Lung (tissue), 9 donors: ENCODE measurements at regions not wholly inside any gene's neighbourhood (a gene's known extent, or its start where the extent isn't known, plus 50 kb on each side); places are given as distances from the start of the nearest gene placed in this dataset.
"Not testable (repeated sequence)": the region's sequence is repeated elsewhere in the genome, so short reads cannot be mapped to it uniquely, and the experiment has no call there.

Source experiments
- ATAC-seq: fragments of 200-7000 bp; cut with Tn5 transposase; one replicate; pipeline ENCODE4 v1.9.1; 2020; ENCODE audit warnings: moderate number of reproducible peaks; ENCODE audit not compliant: insufficient read depth, low FRiP score
- DNase-seq, 3 donors: peaks; one replicate each; pipeline ENCODE4 v3.0.0-alpha.2; 2013 to 2017
- H3K27ac ChIP-seq, 2 donors: one replicate each; pipeline ENCODE4 v1.5.1; 2013; ENCODE audit warnings: mild to moderate bottlenecking in 2 of 2, moderate library complexity in 2 of 2, control low read depth in 1 of 2, inconsistent platforms in 1 of 2, low read depth in 1 of 2, low read length in 1 of 2
- H3K27me3 ChIP-seq, 3 donors: one replicate each; pipeline ENCODE4 v1.5.1; 2013; ENCODE audit warnings: low read length in 2 of 3; ENCODE audit not compliant: control insufficient read depth in 3 of 3, insufficient read depth in 3 of 3
- H3K36me3 ChIP-seq, 4 donors: one replicate each; pipeline ENCODE4 v1.5.1; 2013; ENCODE audit warnings: low read length in 4 of 4, mild to moderate bottlenecking in 1 of 4, moderate library complexity in 1 of 4; ENCODE audit not compliant: control insufficient read depth in 4 of 4, insufficient read depth in 4 of 4
- H3K4me1 ChIP-seq, 5 donors: one replicate each; pipeline ENCODE4 v1.5.1; 2013; ENCODE audit warnings: low read length in 5 of 5, mild to moderate bottlenecking in 2 of 5, moderate library complexity in 1 of 5; ENCODE audit not compliant: control insufficient read depth in 5 of 5, insufficient read depth in 5 of 5
- H3K4me3 ChIP-seq: one replicate; pipeline ENCODE4 v1.5.1; 2013; ENCODE audit warnings: mild to moderate bottlenecking, control low read depth, moderate library complexity
- H3K9ac ChIP-seq, 2 donors: one replicate each; pipeline ENCODE4 v1.5.1; 2013; ENCODE audit warnings: low read length in 2 of 2, control low read depth in 1 of 2; ENCODE audit not compliant: insufficient read depth in 1 of 2
- H3K9me3 ChIP-seq, 4 donors: one replicate each; pipeline ENCODE4 v1.5.1; 2013; ENCODE audit warnings: low read length in 3 of 4, mild to moderate bottlenecking in 1 of 4, moderate library complexity in 1 of 4; ENCODE audit not compliant: control insufficient read depth in 4 of 4, insufficient read depth in 3 of 4
- WGBS, 2 donors: extraction: QIAGEN DNeasy Blood & Tissue Kit; methylation state at CpG; one replicate each; pipeline ENCODE4 v1.1.7; 2013; 5-methylcytosine and 5-hydroxymethylcytosine counted together
- donor health status: Bipolar disorder and iron deficiency.
- donor health status: healthy.
- donor health status: DM: yes; HTN: yes; CAD: no.

DNA sequence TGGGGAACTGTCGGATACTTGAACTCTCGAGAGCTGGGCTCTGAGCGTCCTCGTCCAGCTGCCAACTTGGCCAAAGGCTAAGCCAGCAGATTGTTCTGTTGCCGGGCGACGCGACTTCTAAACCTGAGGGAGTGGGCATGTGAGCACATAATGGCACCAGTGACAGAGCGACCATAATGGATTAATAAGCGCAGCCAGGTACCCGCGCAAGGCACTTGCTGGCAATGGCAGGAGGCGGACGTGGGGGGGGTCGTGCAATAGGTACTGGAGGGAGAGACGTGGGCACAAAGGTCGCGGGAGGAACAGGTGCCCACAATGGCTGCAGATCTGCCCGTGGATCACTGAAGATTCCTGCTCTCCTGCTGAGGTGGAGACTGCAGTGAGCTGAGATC lies 1368.7 kb downstream of the CDH12 start:
- H3K27ac ChIP-seq, H3K9me3 ChIP-seq, H3K27me3 ChIP-seq, H3K4me3 ChIP-seq, DNase-seq, H3K36me3 ChIP-seq, H3K9ac ChIP-seq, ATAC-seq, H3K4me1 ChIP-seq: not testable (repeated sequence)
- 96 to 99% methylated on average over 15 of the region's 19 CpGs for WGBS, 2 donors

- H3K27me3 ChIP-seq, H3K9ac ChIP-seq, H3K27ac ChIP-seq, H3K4me3 ChIP-seq, DNase-seq, H3K36me3 ChIP-seq, H3K4me1 ChIP-seq, ATAC-seq, H3K9me3 ChIP-seq: not testable (repeated sequence)
- WGBS, 2 donors: 97% methylated on average over 18 to 19 of the region's 19 CpGs
These were observed 1369.2 kb downstream of the CDH12 start for GRCh38 chr5:21483790-21484497.

GRCh38 chr5:21482983-21483650 lies 1370.0 kb downstream of the CDH12 start:
- H3K9ac ChIP-seq, H3K4me1 ChIP-seq, H3K36me3 ChIP-seq, H3K27ac ChIP-seq, DNase-seq, H3K27me3 ChIP-seq, ATAC-seq, H3K4me3 ChIP-seq, H3K9me3 ChIP-seq: not testable (repeated sequence)
- 96 to 97% methylated on average over 18 to 19 of the region's 22 CpGs for WGBS, 2 donors

DNA sequence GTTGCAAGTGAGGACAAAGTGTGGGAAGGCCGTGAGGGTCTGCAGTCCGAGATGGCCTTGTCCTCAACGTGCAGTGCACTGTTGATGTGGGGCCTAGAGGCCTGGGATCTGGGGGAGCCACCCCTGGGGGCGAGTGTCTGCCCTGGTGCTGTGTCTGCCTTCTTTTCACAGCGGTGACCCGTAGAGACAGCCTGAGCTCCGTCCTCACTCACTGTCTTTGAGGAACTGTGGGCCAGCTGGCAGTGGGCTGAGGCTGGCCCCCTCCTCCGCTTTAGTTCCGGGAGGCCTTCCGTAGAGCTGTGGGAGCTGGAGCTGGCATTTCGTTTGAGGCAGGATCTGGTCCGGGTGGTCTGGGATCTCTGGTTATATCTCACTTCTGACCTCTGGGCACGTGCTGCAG lies 1370.6 kb downstream of the CDH12 start:
- peak; percentile 4 to 46 (median 40) for DNase-seq
- not testable (repeated sequence) for H3K36me3 ChIP-seq, H3K9me3 ChIP-seq, H3K9ac ChIP-seq, H3K4me1 ChIP-seq, H3K4me3 ChIP-seq, H3K27ac ChIP-seq, H3K27me3 ChIP-seq, ATAC-seq
- WGBS, 2 donors: 93% methylated on average over 13 of the region's 13 CpGs

GRCh38 chr5:21481320-21482270 lies 1371.5 kb downstream of the CDH12 start:
- H3K36me3 ChIP-seq, H3K9ac ChIP-seq, H3K27me3 ChIP-seq, H3K9me3 ChIP-seq, ATAC-seq, H3K27ac ChIP-seq, H3K4me1 ChIP-seq, H3K4me3 ChIP-seq: not testable (repeated sequence)
- WGBS, 2 donors: 92% methylated on average over 24 of the region's 24 CpGs
- DNase-seq: peak in 1 of 3 donors; percentile 33

DNA sequence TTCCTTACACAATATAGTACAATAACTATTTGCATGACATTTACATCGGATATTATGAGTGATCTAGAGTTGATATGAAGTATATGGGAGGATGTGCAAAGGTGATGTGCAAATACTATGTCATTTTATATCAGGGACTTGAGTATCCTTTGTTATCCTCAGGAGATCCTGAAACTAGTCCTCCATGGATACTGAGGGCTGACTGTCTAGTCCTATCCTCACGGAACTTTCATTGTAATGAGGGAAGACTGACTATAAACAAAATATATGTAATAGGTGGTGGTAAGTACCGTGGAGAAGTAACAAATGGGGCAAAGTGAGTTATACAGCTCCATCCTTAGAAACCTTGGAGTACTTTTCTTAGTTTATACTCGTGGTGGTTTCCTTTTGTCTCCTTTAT lies 1373.1 kb downstream of the CDH12 start:
- WGBS, 2 donors: 91 to 95% methylated on average over 3 of the region's 4 CpGs
- H3K4me1 ChIP-seq, DNase-seq, ATAC-seq, H3K9me3 ChIP-seq, H3K36me3 ChIP-seq, H3K4me3 ChIP-seq, H3K27ac ChIP-seq, H3K9ac ChIP-seq, H3K27me3 ChIP-seq: not testable (repeated sequence)

- not testable (repeated sequence) for ATAC-seq, H3K4me1 ChIP-seq, H3K27me3 ChIP-seq, DNase-seq, H3K36me3 ChIP-seq, H3K27ac ChIP-seq, H3K4me3 ChIP-seq, H3K9ac ChIP-seq, H3K9me3 ChIP-seq
- 92 to 97% methylated on average over 4 to 5 of the region's 6 CpGs for WGBS, 2 donors
These were observed 1379.2 kb downstream of the CDH12 start for GRCh38 chr5:21473981-21474380.

DNA sequence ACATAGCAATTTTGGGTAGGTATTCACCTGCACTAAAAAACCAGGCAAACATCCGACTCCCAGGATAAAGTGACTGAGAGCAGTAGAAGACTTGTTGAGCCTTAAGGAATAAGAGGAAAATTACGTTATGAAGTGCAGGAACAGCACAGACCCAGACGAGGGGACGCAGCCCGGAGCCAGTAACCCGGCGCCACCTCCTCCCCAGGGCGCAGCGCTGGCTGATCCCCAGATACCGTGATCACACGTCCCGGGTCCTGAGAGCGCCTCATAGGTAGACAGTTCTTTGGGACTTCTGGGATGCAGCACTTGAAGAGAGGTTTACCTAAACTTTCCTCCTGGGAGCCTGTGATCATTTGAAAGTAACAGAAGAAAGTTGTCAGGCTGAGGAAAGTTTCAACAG lies 1379.7 kb downstream of the CDH12 start:
- not testable (repeated sequence) for H3K9me3 ChIP-seq, ATAC-seq

More for the DNA sequence above, 1379.7 kb downstream of the CDH12 start:
- H3K27ac ChIP-seq, H3K27me3 ChIP-seq, DNase-seq, H3K36me3 ChIP-seq, H3K4me3 ChIP-seq, H3K9ac ChIP-seq, H3K4me1 ChIP-seq: not testable (repeated sequence)
- WGBS, 2 donors: 97 to 98% methylated on average over 13 of the region's 13 CpGs
